ENCODE measurements at regions not wholly inside any gene's neighbourhood (a gene's known extent, or its start where the extent isn't known, plus 50 kb on each side); places are given as distances from the start of the nearest gene placed in this dataset.

GRCh38 chr2:136185981-136186776 lies 68.2 kb upstream of the CXCR4 start:
- no peak for DNase-seq (ENCODE audit: low read depth in 2 of 2)

DNA sequence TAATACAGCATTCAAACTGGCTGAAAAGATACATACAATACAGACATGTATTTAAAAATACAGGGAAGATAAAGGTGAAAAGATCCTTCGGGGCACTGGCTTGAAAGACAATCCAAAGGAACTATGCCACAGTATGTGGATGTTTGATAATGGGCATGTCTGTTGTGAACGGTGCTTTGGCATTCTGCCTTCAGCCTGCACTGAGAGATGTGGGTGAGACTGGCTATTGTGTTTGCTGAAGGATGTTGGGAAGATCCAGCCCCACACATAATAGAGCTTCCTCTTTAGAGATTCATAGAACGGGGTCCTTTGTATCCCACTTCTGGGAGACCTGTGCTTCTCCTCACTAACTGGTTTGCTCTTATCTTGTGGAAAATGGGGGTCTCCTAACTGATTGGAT lies 65.1 kb upstream of the CXCR4 start:
- DNase-seq (ENCODE audit: low read depth in 2 of 2), result no peak

DNA sequence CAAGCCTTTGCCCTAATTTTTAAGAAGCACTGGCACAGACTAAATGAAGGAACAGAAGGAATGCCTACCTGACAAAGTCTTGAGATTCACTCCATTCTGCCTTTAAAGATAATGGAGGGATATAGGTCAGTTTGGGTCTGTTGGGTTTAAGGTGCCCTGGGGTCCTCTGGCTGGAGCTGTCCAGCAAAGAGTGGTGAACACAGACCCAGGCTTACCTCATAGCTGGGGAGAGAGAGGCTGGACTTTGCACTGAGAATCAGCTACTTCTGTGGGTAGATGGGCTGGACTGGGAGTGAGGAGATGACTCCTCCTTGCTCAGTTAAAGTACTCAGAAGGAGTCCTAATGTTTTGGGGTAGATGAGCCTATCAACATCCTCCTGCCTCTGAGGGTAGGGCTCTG lies 64.4 kb upstream of the CXCR4 start:
- DNase-seq (ENCODE audit: low read depth in 2 of 2), result no peak

DNA sequence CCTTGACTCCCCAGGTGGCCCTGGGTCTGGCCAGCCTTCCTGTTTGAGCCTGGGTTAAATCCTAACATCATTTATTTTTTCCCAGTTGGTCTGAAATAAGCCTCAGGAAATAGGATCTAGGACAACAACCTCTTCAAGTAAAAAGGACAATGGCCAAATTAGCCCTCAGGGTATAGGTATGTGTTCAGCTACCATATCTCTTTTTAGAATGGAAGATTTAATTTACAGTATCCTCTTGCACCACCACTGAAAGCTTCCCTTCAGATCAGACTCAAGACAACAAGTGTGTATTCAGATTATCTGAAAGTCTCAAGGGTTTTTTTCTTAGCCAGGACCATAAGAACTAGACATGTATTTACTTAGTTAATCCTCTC lies 61.6 kb upstream of the CXCR4 start:
- no peak for DNase-seq (ENCODE audit: low read depth in 2 of 2)

GRCh38 chr2:136178941-136179601 lies 61.1 kb upstream of the CXCR4 start:
- DNase-seq (ENCODE audit: low read depth in 2 of 2), result no peak

DNA sequence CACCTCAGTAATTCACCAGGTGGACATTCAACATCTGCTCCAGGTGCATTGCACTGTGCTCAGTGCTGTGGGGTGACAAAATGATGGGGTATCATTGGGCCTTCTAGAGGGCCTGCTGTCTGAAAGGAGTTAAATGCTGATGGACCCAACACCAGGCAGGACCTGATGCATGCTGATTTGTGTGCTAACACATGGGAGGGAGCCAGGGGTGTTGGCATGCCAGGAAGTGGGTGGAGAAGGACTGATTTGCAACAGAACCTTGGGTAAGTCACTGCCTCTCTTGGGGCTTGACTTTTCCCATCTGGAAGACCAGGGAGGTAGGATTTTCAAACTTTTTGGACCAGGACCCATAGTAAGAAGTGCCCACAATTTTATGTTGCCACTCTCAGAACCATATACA lies 57.9 kb upstream of the CXCR4 start:
- DNase-seq (ENCODE audit: low read depth in 2 of 2), result no peak

- DNase-seq (ENCODE audit: low read depth in 2 of 2), result no peak
These were observed 57.5 kb upstream of the CXCR4 start for GRCh38 chr2:136175466-136175865.

GRCh38 chr2:136173126-136173525 lies 55.2 kb upstream of the CXCR4 start:
- no peak for DNase-seq (ENCODE audit: low read depth in 2 of 2)

GRCh38 chr2:136171223-136171622 lies 53.3 kb upstream of the CXCR4 start:
- no peak for DNase-seq (ENCODE audit: low read depth in 2 of 2)

GRCh38 chr2:136168720-136169119 lies 50.8 kb upstream of the CXCR4 start:
- no peak for DNase-seq (ENCODE audit: low read depth in 2 of 2)

DNA sequence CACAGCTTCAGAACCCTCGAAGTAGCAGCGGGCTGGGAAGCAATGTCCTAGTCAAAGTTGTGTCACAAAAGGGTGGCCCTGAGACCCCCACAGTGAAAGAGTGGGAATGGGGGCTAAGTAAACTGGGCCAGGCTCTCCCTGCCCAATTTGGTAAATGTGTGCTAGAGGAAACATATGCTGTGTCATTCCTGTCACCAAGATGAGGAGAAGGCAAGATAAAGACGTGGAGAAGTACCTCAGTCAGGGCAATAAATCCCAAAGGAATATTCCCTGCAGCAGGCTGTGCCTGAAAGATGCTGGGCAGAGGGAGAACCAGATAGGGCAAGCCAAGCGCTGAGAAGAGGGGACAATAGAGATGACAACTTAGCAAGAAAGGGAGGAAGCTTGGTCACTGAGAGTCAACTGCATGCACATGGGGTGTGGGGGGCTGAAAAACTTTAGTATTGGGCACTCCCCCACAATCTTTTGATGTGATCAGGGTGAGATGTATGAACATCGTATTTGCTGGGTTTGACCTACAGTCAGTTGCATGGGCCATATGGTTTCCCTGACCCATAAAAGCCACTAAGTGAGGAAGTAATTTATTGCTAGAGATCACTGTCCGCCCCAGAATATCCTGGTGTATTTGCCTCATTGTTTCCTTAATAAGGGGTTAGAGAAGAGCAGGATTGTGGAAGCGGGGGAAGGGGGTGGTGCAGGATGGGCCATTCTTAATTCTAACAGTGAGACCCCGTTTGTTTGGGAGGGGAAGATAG lies 49.9 kb upstream of the CXCR4 start:
- no peak for DNase-seq (ENCODE audit: low read depth in 2 of 2)
